HUDEP-2 (cell line): ENCODE measurements at regions not wholly inside any gene's neighbourhood (a gene's known extent, or its start where the extent isn't known, plus 50 kb on each side); places are given as distances from the start of the nearest gene placed in this dataset.

Experiments
- DNase-seq, 76 experiments: peaks; one replicate each; lab custom pipeline; 2025; ENCODE audit not compliant: unreplicated experiment in 76 of 76; lab: John Stamatoyannopoulos, UW

DNA sequence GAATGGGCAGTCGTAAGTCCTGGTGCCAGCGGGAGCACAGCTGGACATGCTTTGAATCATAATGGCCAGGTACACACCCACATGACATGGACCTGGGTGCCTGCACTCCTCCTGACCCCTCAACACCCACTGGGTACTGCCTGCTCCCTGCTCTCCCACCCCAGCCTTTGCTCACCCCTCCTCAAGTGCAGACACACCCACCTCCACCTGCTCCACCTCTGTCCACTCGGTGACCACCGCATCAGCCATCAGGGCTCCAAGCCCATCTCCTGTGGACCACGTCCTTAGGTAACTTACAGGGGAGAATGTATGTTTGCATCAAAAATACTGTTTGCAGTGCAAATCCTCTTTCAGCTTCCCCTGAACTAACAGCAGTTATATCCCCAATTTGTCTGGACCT lies 214.6 kb downstream of the BRD1 start:
- no peak for DNase-seq

DNA sequence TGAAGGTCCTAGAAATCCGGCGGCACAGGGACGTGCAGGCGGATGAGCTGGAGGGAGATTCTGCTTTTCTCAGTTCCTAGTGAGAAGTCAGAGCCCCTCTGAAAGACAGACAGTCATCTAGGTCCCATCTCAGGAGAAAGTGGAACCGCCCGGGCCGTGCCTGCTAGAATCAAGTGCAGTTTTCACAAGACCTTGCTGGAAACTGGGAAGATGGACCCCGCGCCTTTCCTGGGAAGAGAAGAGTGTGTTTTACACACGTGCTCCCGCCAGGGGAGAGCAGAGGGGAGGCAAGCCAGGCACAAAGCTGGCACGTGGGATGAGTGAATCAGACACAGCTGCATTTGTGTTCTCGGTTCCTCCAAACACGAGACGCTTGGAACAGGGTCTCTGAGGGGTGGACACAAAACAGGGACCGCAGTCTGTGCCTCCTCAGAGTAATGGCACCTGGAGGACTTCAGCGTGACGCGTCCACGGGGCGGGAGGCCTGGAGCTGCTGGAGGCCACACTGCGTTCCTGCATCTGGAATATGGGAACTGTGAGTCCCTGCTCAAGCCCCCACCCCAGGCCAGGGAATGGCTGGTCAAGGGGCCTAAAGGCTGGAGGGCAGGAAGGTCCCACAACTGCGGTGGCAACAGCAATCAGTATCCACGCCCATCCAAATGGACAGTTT lies 218.3 kb downstream of the BRD1 start:
- no peak for DNase-seq

DNA sequence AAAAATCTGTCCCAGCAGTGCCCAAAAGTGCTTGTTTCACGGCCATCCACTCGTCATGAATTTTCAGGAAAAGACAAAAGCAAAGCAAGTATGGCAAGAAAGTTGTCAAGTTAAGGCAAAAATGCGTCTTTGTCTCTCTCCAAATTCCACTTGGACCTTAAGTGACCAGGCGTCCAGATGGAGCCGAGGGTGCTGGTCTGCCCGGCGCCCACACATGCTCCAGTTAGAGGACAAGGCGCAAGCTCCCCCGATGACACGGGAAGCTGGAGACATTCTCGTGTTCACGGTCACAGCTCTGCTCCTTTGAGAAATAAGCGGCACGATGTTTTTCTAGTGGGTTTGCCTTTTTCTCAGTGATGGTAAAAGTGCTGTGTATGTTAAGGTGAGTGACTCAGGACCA lies 219.0 kb downstream of the BRD1 start:
- no peak for DNase-seq

DNA sequence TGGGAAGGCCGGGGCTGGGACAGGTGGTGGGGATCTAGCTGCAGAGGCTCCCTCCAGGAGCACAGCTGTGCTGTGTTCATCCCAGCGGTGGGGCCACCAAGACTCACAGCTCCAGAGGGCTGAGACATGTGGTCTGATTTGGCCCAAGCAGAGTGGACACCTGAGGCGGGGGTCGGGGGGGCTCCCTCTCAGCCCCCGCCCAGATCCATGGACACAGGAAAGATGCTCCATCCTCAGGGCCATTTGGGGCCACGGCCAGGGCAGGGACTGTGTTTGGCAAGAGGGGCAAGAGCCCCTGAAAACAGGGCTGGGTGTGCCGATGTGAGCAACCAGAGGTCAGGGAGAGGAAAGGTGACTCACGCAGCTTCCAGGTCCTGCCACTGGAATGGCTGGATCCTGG lies 219.4 kb downstream of the BRD1 start:
- DNase-seq, result no peak

DNA sequence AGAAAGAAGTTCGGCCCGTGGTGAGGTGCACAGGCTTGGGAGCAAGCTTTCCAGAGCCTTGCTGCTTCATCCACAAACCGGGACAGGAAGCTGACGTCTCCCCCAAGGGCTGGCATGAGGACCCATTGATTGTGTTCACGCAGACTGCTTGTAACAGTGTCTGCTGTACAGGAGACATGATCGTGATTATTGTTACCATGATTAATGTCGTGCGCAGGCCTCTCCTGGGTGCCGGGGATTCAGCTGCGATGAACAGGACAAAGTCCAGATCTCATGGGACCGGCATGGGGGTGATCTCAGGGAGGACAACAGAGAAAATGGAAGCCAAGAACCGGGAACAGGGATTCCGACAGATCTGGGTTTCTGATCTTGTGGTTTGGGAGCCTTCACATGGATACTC lies 219.9 kb downstream of the BRD1 start:
- DNase-seq, result no peak

DNA sequence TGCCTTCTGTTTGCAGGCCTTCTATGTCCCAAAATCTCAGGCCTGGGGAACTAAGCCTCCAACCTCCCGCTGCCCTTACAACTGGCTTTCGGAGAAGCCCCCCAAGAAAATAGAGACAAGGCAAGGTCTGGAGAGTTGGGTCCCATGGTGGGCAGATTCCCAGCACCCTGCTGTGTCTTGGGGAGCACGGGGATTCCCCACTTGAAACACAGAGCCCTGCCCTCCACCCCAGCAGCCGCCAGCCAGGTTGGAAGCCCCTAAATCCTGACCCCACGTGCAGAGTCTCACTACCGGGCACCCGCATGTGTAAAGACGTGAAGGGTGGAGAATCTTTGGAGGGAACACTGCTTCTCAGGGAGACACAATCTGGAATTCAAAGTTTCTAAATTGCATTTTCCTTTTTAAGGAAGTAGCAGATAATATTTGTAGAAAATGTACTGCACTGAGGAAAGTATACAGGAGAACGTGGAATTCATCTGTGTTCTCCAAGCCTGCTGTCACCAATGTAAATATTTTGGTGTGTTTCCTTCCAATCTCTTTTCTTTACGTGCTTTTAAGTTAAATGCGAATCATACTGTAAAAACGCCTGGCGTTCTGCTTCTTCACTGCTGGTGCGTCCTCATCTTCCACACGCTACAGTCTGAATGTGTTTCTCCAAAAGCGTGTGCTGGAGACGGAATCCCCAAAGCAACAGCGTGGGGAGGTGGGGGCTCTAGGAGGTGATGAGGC lies 220.9 kb downstream of the BRD1 start:
- no peak for DNase-seq

DNA sequence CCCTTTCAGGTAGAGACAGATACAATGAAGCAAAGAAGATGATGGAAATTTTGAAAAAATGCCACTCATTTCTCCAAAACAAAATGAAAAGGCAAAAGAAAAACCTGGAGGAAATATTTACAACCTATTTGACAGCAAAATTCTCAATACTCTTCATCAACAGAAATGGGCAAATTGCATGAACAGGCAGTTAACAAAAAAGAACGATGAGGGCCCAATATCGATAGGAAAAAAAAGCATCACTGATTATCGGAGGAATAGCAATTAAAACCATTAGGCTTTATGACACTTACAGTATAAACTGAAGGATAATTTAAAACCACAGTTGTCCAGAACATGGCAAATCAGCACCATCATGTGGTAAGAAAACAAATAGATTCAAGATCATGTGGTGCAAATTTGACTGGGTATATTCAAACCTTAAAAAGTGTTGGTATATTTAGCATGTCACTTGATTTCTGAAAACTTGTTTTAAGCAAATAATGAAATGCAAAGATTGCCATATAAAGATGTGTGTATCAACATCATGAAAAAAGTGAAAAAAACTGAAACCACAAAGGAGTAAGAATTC lies 222.9 kb downstream of the BRD1 start:
- no peak for DNase-seq

DNA sequence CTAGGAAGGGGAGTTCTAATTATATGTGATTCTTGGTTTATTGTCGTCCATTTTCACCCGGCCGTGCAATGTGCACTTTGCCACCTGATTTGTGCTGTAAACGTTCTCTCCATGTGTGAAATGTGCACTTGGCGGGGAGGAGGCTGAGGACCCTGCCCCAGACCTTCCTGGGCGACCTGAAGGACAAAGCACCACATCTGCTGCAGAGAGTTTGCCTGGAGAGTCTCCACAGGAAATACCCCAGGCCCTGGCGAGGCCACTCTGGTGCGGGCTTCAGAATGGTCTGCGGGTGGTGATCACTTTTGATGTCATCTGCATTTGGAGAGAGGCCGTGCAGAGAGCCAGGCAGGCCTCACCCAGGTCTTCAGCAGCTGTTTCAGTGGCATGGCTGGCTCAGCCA lies 224.7 kb downstream of the BRD1 start:
- no peak for DNase-seq

DNA sequence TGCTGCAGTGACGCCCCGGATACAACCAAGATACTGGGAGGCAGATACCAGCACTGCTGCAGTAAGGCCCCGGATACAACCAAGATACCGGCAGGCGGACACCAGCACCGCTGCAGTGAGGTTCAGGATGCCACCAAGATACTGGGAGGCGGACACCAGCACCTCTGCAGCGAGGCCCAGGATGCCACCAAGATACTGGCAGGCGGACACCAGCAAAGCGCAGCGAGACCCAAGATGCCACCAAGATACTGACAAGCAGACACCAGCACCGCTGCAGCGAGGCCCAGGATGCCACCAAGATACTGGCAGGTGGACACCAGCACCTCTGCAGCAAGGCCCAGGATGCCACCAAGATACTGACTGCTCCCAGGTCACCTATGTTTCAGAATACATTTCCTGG lies 225.2 kb downstream of the BRD1 start:
- DNase-seq, result no peak

DNA sequence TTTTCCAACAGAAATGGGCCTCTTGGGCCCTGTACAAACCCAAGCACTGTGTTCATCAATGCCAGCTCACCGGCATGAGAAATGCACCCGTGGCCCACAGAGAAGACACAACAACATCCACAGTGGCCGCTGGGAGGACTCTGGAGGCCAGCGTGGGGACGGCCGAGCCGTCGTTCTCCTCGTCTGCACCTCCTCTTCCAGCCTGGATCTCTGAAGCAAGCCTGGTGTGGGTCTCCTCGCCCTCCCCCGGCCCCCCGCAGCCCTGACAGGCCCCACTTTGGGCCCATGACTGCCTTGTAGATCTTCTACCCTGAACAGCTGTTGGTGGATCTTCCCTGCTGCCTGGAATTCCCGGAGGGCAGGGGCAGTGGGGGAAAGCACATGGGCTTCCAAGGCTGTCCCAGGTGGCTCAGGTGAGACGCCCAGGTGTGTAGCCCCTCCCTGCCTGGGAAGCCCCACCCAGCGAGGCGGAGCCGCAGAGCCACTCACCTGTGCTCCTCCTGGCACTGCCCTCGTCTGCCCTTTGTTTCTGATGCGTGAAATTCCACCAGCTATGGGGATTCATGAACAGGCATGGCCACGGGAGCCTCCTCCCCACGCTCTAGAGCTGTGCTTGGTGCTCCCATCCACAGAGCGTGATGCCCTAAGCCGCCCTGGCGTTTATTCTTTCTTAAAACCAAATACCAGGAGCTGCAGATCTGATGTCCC lies 225.9 kb downstream of the BRD1 start:
- no peak for DNase-seq

DNA sequence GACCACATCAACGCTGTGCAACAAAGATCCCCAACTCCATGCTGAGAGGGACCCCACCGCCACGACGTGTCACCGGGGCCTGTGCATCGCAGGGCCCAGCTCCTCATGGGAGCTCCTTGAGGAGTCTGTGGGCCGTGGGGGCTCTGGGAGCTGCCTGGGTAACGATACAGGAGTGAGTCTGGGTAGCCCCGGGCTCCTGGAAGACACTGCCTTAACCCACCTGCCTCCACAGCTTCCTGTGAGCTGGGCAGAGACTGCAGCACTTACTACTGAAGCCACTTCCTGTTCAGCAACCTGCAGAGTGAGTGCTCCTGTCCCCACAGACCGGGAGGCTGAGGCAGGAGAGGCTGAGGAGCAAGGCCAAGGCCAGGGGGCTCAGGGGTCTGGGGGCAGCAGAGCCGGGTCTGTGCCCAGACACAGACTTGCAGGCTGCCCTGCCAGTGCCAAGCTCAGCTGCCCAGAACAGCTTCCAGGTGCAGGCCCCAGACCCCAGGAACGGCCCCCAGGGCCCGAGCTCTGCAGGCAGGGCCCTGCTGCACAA lies 226.7 kb downstream of the BRD1 start:
- DNase-seq, result no peak

DNA sequence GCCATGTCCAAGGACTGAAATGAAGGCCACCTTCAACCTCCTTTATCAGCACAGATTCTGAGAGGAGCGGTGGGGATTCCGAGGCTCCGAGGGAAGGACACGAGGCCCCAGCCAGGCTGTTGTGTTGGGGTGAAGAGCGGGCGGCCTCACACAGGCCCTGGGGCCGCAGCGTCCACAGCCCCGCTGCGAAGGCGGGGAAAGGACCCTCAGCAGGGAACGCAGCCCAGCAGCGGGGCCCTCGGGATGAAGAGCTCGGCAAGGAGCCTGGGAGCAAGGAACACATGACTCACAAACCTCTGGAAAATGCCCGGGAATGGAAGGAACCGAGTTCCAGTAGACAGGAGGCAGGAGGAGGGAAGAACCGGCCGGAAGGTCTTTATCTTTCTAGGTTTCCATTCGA lies 227.2 kb downstream of the BRD1 start:
- no peak for DNase-seq

DNA sequence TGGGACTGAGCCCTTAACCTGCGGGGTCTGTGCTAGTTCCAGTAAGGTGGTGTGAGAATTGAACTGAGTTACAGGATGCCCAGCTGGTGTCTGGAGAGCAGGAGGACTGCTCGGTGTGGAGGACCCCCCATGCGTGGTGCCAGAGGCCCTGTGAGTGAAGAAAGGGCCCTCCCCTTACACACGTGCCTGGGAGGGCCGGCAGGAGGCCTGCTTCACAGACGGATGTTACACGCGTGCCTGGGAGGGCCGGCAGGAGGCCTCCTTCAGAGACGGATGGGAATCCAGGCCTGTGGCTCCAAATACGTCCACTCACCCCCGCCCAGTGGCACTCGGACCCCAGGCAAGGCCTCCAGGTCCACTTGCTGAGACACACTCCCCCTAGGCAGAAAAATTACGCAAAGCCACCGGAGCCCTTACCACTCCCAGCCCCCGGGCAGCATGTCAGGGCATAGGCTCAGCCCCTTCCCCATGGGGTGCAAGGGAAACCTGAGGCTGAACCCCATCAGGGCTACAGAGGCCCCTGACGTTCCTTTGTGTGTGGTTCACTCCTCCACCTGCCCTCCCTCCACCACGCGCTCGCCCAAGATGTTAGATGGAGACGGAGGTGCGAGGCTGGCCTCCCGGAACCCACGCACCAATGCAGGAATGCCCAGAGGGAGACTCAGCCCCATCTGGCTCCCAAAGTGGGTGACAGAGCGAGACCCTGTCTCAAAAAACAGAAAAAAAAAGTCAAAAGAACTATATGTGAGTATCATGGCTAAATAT lies 227.8 kb downstream of the BRD1 start:
- no peak for DNase-seq

DNA sequence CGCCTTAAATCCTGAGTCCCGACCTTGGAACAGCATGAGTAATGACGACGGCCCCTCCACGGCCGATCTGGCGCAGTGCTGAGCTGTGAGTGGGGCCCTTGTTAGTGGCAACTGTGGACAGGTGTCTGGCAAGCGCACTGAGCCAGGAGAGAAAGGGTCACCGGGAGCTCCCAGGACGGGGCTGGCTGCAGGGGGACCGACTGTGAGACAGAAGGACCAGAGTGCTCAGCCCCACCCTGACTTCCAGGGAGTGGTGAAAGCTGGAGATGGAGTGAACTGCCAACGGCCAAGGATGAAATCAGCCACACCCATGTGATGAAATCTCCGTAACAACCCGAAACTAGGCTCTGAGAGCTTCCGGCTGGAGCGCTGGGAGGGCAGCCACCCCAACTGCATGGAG lies 228.6 kb downstream of the BRD1 start:
- no peak for DNase-seq

DNA sequence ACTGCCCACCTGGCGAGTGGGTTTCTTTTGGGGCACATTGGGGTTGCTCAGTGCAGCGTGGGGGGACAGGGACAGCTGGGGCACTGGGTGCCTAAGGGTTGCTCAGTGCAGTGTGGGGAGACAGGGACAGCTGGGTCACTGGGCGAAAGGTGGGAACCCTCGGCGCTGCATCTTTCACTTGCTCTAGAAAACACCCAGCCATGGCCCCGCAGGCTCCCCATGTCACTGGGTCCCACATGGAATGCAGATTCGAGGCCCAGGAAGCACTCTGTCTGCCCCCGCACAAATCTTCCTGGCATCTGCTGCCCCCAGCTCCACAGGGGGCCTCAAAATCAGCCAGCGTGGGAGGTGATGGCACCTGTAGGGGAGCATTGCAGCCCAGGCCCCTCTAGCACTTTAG lies 229.3 kb downstream of the BRD1 start:
- no peak for DNase-seq

DNA sequence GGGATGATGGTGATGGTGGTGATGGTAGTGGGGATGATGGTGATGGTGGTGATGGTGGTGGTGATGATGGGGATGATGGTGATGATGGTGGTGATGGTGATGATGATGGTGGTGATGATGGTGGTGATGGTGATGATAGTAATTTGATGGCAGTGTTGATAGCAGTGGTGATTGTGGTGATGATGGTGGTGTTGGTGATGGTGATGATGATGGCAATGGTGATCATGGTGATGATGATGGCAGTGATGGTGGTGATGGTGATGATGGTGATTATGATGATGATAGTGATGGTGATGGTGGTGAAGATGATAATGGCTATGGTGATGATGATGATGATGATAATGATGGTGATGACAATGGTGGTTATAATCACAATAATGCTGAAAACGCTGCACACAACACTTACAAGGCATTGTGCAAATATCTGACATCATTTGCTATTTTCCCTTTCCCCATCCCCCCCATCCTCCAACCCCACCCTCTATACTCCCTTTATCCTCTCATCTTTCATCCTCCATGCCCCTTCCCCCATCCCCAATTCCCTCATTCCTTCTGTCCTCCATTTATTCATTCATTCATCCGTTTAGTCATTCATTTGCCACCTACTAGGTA lies 230.1 kb downstream of the BRD1 start:
- DNase-seq, result no peak

DNA sequence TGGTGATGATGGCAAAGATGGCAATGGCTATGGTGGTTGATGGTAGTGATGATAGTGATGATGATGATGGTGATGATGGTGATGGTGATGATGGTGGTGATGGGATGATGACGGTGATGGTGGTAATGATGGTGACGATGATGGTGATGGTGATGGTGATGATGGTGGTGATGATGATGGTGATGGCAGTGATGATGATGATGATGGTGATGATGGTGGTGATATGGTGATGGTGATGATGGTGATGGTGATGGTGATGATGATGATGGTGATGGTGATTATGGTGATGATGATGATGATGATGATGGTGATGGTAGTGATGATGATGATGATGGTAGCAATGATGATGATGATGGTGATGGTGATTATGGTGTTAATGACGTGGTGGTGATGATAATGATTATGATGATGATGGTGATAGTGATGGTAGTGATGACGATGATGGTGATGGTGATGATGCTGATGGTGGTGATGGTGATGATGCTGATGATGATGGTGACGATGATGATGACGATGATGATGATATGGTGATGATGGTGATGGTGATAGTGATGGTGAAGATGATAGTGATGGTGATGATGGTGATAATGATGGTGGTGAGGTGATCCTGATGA lies 232.1 kb downstream of the BRD1 start:
- DNase-seq, result no peak

DNA sequence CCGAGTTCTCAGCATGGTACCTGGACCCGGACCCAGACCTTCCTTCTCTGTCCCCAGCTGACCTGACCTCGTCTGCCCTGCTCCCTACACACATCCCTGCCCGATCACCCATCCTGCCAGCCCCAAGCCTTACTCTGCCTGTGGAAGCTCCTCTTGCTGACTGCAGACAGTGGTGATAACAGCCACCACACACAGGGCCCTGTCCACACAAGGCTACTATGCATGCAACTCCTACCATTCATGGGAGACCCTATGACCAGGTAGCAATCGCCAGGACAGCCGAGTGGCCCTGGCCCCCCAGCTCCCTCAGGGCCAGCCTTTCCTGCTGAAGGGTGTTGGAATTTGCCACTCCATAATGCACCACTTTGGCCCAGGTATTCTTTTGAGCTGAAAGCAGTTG lies 233.6 kb downstream of the BRD1 start:
- DNase-seq, result no peak

DNA sequence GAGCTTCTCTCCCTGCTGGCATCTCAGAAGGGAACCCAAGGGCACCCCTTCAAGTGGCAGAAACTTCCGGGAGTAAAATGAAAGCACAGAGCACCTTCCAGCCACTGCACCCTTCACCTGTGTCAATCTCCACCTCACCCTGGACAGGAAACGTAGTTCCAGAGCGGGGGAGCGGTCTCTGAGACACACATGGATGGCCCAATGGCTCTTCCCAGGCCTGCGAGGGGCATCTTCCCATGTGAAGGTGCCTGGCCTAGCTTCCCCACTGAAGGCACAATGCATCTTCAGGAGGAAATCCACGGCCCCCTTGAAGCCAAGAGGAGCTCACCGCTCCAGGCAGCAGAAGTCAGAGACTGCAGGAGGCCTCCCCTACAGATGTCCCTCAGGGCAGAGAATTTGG lies 234.2 kb downstream of the BRD1 start:
- no peak for DNase-seq
